IMR-90 (cell line): ENCODE measurements at regions not wholly inside any gene's neighbourhood (a gene's known extent, or its start where the extent isn't known, plus 50 kb on each side); places are given as distances from the start of the nearest gene placed in this dataset.
"Not testable (repeated sequence)": the region's sequence is repeated elsewhere in the genome, so short reads cannot be mapped to it uniquely, and the experiment has no call there.

Source experiments
- ATAC-seq: fragments of 200-7000 bp; cut with Tn5 transposase; 2 replicates; pipeline ENCODE4 v1.9.1; 2020; ENCODE audit warnings: low read depth, mild to moderate bottlenecking, moderate library complexity
- BruUV-seq: library from RNA; stranded (reverse); fragments of 400-500 nt; replicated peaks from 2 replicates; lab custom pipeline; 2021; lab: Mats Ljungman, UMichigan
- CTCF ChIA-PET: fragments of 300-600 bp; formaldehyde crosslinking; extraction: SDS; loops from one replicate; lab custom pipeline; 2021; ENCODE audit warnings: antibody characterized with exemption; lab: Yijun Ruan, JAX
- POLR2A ChIA-PET: fragments of 300-600 bp; sonication (Branson Sonifier 250); formaldehyde crosslinking; loops from one replicate; lab custom pipeline; 2022; ENCODE audit warnings: antibody characterized with exemption; ENCODE audit not compliant: unreplicated experiment; lab: Charles Lee
- DNase-seq: peaks from one replicate; pipeline ENCODE4 v3.0.0; 2013
- H2AFZ ChIP-seq: replicated peaks from 2 replicates; pipeline ENCODE3; 2013; ENCODE audit warnings: low read length, mild to moderate bottlenecking; ENCODE audit not compliant: poor library complexity
- H2AK5ac ChIP-seq: 2 replicates; pipeline ENCODE4 v1.6.1; 2013; ENCODE audit warnings: low read depth, low read length, inconsistent platforms
- H2AK9ac ChIP-seq: replicated peaks from 2 replicates; pipeline ENCODE3; 2013; ENCODE audit warnings: mild to moderate bottlenecking, low read depth, low read length, moderate library complexity; ENCODE audit not compliant: poor library complexity
- H2BK120ac ChIP-seq: 2 replicates; pipeline ENCODE4 v1.6.1; 2013; ENCODE audit warnings: low read depth, low read length, inconsistent platforms
- H2BK15ac ChIP-seq: 3 replicates; pipeline ENCODE4 v1.6.1; 2013; ENCODE audit warnings: low read depth, low read length, inconsistent platforms
- H2BK20ac ChIP-seq: 2 replicates; pipeline ENCODE4 v1.6.1; 2013; ENCODE audit warnings: low read depth, mild to moderate bottlenecking, inconsistent platforms, low read length, moderate library complexity
- H2BK5ac ChIP-seq: 2 replicates; pipeline ENCODE4 v1.6.1; 2013; ENCODE audit warnings: mild to moderate bottlenecking, low read depth, low read length, inconsistent platforms; ENCODE audit not compliant: poor library complexity, severe bottlenecking
- H3K14ac ChIP-seq: replicated peaks from 2 replicates; pipeline ENCODE4 v1.6.1; 2013; ENCODE audit warnings: low read depth, low read length, inconsistent platforms
- H3K18ac ChIP-seq: 2 replicates; pipeline ENCODE4 v1.6.1; 2013; ENCODE audit warnings: low read depth, low read length, control low read depth
- H3K23ac ChIP-seq: 2 replicates; pipeline ENCODE4 v1.6.1; 2013; ENCODE audit warnings: low read depth, low read length, inconsistent platforms
- H3K27ac ChIP-seq: 2 replicates; pipeline ENCODE4 v1.5.1; 2013; ENCODE audit warnings: mild to moderate bottlenecking, control low read depth, low read length; ENCODE audit not compliant: insufficient read depth
- H3K27me3 ChIP-seq: 2 replicates; pipeline ENCODE4 v1.6.1; 2013; ENCODE audit warnings: low read length; ENCODE audit not compliant: control insufficient read depth, insufficient read depth
- H3K36me3 ChIP-seq: 2 replicates; pipeline ENCODE4 v1.6.1; 2013; ENCODE audit warnings: low read length, mixed read lengths; ENCODE audit not compliant: control insufficient read depth, insufficient read depth
- H3K4ac ChIP-seq: 2 replicates; pipeline ENCODE4 v1.6.1; 2013; ENCODE audit warnings: low read depth, low read length, inconsistent platforms
- H3K4me1 ChIP-seq: 2 replicates; pipeline ENCODE4 v1.6.1; 2013; ENCODE audit warnings: low read length, mixed read lengths; ENCODE audit not compliant: control insufficient read depth, insufficient read depth
- H3K4me2 ChIP-seq: 2 replicates; pipeline ENCODE4 v1.6.1; 2013; ENCODE audit warnings: low read depth, mild to moderate bottlenecking, control low read depth, low read length, moderate library complexity
- H3K4me3 ChIP-seq: 2 replicates; pipeline ENCODE4 v1.5.1; 2013; ENCODE audit warnings: low read depth, mild to moderate bottlenecking, control low read depth, low read length, moderate library complexity; ENCODE audit not compliant: insufficient read depth
- H3K56ac ChIP-seq: 2 replicates; pipeline ENCODE4 v1.6.1; 2013; ENCODE audit warnings: low read length, inconsistent platforms; ENCODE audit not compliant: insufficient read depth; ENCODE audit errors: extremely low read depth
- H3K79me1 ChIP-seq, 2 experiments: 2 replicates each; pipeline ENCODE4 v1.6.1; 2013; ENCODE audit warnings: low read length in 2 of 2, inconsistent platforms in 1 of 2, low read depth in 1 of 2
- H3K9ac ChIP-seq: 2 replicates; pipeline ENCODE4 v1.6.1; 2013; ENCODE audit warnings: low read depth, low read length, control low read depth
- H3K9me1 ChIP-seq: 2 replicates; pipeline ENCODE4 v1.6.1; 2013; ENCODE audit warnings: low read length, inconsistent platforms; ENCODE audit not compliant: insufficient read depth
- H3K9me3 ChIP-seq: 2 replicates; pipeline ENCODE4 v1.6.1; 2013; ENCODE audit warnings: low read length; ENCODE audit not compliant: control insufficient read depth, insufficient read depth
- H4K20me1 ChIP-seq: 2 replicates; pipeline ENCODE4 v1.6.1; 2013; ENCODE audit warnings: low read length, inconsistent platforms; ENCODE audit not compliant: insufficient read depth
- H4K5ac ChIP-seq: 2 replicates; pipeline ENCODE4 v1.6.1; 2013; ENCODE audit warnings: mild to moderate bottlenecking, low read depth, low read length, control low read depth
- H4K8ac ChIP-seq, 2 experiments: 2 replicates each; pipeline ENCODE4 v1.6.1; 2013; ENCODE audit warnings: low read depth in 2 of 2, low read length in 2 of 2, control low read depth in 1 of 2, inconsistent platforms in 1 of 2
- H4K91ac ChIP-seq: 2 replicates; pipeline ENCODE4 v1.6.1; 2013; ENCODE audit warnings: low read depth, low read length, inconsistent platforms; ENCODE audit not compliant: insufficient read depth
- POLR2A ChIP-seq: IDR thresholded peaks from 2 replicates; pipeline ENCODE4 v1.6.1; 2012; ENCODE audit warnings: mild to moderate bottlenecking, low read depth, low read length
- WGBS, 2 experiments: methylation state at CpG; one replicate each; pipeline versions ENCODE4 v1.1.5 to v1.1.7; 2013; ENCODE audit warnings: missing lambda C conversion rate in 2 of 2; ENCODE audit not compliant: insufficient read length in 1 of 2; ENCODE audit errors: extremely low coverage in 2 of 2; 5-methylcytosine and 5-hydroxymethylcytosine counted together
- dilution Hi-C: fragments of 300-500 bp; cut with HindIII; formaldehyde crosslinking; loops from one replicate; pipeline ENCODE4 v1.14.3; 2018; ENCODE audit warnings: low sequenced_read_pairs; ENCODE audit not compliant: unreplicated experiment
- in situ Hi-C: fragments of 300-500 bp; cut with MboI; formaldehyde crosslinking; loops from 3 replicates; pipeline ENCODE4 v1.14.3; 2019; ENCODE audit warnings: low sequenced_read_pairs, inconsistent platforms, mixed read lengths
- intact Hi-C: fragments of 100-400 bp; cut with micrococcal nuclease; formaldehyde crosslinking; loops from 2 replicates; pipeline ENCODE4 v1.10.0; 2022

GRCh38 chr14:46571970-46572369 lies 79.6 kb downstream of the RPL10L start:
- H2AFZ ChIP-seq = no peak overlapping the region
- no peak overlapping the region for H4K5ac ChIP-seq
- no peak overlapping the region for H3K18ac ChIP-seq
- no peak overlapping the region for H3K56ac ChIP-seq
- DNase-seq = no peak
- no peaks in the 10 kb centered on the region for H3K9me3 ChIP-seq
- no peaks in the 10 kb centered on the region for H3K79me1 ChIP-seq
- no peaks in the 10 kb centered on the region for H3K36me3 ChIP-seq
- H3K4me1 ChIP-seq = no peaks in the 10 kb centered on the region
- no peak overlapping the region for H3K4me2 ChIP-seq
- no peaks in the 10 kb centered on the region for H3K9me1 ChIP-seq
- no peak overlapping the region for H2BK120ac ChIP-seq
- no peak overlapping the region for H3K4ac ChIP-seq
- no peak overlapping the region for H3K27ac ChIP-seq
- TF ChIP-seq POLR2A = no peak
- no peak overlapping the region for H2AK5ac ChIP-seq
- no peak overlapping the region for H3K4me3 ChIP-seq
- H4K91ac ChIP-seq = no peak overlapping the region
- ChIA-PET CTCF (no interaction called here), POLR2A (no interaction called here)
- in situ Hi-C loops = no loop called here
- H3K9ac ChIP-seq = no peak overlapping the region
- intact Hi-C loops = no loop called here
- no CpG with 5 or more reads among the region's 2 CpGs for WGBS, 2 experiments
- H2BK20ac ChIP-seq = no peak overlapping the region
- H2BK5ac ChIP-seq = no peak overlapping the region
- no peak for ATAC-seq
- H3K14ac ChIP-seq = no peak overlapping the region
- H2AK9ac ChIP-seq = no peak overlapping the region
- H3K23ac ChIP-seq = no peak overlapping the region
- dilution Hi-C loops = no loop called here
- H2BK15ac ChIP-seq = no peak overlapping the region
- no peaks in the 10 kb centered on the region for H4K20me1 ChIP-seq
- BruUV-seq = no TSS peak
- no peak overlapping the region for H4K8ac ChIP-seq
- H3K27me3 ChIP-seq = no peaks in the 10 kb centered on the region

- H3K18ac ChIP-seq, H3K36me3 ChIP-seq, H4K91ac ChIP-seq, H3K4ac ChIP-seq, H2BK5ac ChIP-seq, H3K4me1 ChIP-seq, H3K23ac ChIP-seq, H3K9me1 ChIP-seq, H2BK15ac ChIP-seq, ATAC-seq, DNase-seq, H2AK5ac ChIP-seq, H3K56ac ChIP-seq, H2BK120ac ChIP-seq, H3K27ac ChIP-seq, CTCF ChIA-PET, H4K8ac ChIP-seq, in situ Hi-C loops, H3K4me2 ChIP-seq, H3K9ac ChIP-seq, dilution Hi-C loops, H2AFZ ChIP-seq, POLR2A ChIA-PET, H3K27me3 ChIP-seq, H4K20me1 ChIP-seq, H3K9me3 ChIP-seq, H2BK20ac ChIP-seq, intact Hi-C loops, BruUV-seq, H2AK9ac ChIP-seq, H3K14ac ChIP-seq, H3K4me3 ChIP-seq, H3K79me1 ChIP-seq, H4K5ac ChIP-seq: not testable (repeated sequence)
- no CpG with 5 or more reads among the region's 1 CpG for WGBS, 2 experiments
Observed at GRCh38 chr14:46568161-46568560, 83.4 kb downstream of the RPL10L start.
